ENCODE measurements at regions not wholly inside any gene's neighbourhood (a gene's known extent, or its start where the extent isn't known, plus 50 kb on each side); places are given as distances from the start of the nearest gene placed in this dataset.
A peak's percentile ranks its signal among the peaks of the same experiment; 100 is the strongest.

DNA sequence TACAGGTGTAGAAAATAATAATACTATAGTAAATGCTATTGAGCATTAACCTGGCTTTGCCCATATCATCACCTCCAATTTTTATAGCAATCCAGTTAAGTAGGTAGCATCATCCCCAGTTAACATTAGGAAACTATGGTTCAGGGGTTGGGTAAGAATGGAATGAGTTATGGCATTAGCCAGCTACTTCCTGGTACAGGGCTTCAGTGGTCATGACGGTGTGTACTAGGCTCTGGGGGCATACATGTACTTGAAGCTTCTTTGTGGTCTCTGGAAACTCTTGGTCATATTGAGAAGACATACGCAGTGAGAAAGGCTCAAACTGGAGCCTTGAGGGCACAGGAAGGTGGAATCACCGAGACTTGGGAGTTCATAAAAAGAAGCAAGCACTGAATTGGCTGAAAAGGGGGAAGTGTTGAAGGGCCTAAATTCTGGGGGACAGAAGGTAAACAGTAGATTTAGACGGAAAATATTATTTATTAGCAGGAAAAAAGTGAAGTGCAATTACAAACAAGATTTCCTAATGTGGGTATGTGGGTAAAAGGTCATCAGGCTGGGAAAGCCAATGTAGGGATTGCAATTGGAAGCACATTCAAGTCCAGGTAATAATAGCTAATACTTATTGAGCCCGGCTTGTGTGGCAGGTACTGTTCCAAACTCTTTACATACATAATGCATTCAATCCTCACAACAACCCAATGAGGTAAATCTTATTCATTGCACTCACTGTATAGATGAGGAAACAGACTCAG is 114.2 kb upstream of the ATP1A1 start:
- Histone ChIP-seq H3K27ac (replicated peaks in 1 of 4) (no peak overlapping the region), H3K9me3 (no peaks in the 10 kb centered on the region), H3K4me1 (no peaks in the 10 kb centered on the region), H3K36me3 (no peaks in the 10 kb centered on the region), H3K4me3 (no peak overlapping the region), H3K27me3 (peaks cover 0 to 4% (median 0%) of the 10 kb centered on the region in 4 donors)
- intact Hi-C loops (cut with DNase I), result no loop called here
- TF ChIP-seq CTCF (IDR thresholded peaks at IDR 0.05), result no peak
- TF ChIP-seq POLR2A (IDR thresholded peaks at IDR 0.05; ENCODE audit: low read depth), result no peak
- TF ChIP-seq EP300 (IDR thresholded peaks at IDR 0.05), result no peak
- no peak for TF ChIP-seq POLR2AphosphoS5 (IDR thresholded peaks at IDR 0.05)
- DNase-seq (ENCODE audit: extremely low spot score), result peak; percentile 62
- 81% methylated on average over 5 of the region's 5 CpGs for WGBS

- Histone ChIP-seq H3K9me3 (no peaks in the 10 kb centered on the region), H3K27ac (replicated peaks in 1 of 4) (no peak overlapping the region), H3K4me1 (no peaks in the 10 kb centered on the region), H3K27me3 (peaks cover 0 to 4% (median 0%) of the 10 kb centered on the region in 4 donors), H3K4me3 (no peak overlapping the region), H3K36me3 (no peaks in the 10 kb centered on the region)
- peak; percentile 39 for DNase-seq (ENCODE audit: extremely low spot score)
- TF ChIP-seq EP300 (IDR thresholded peaks at IDR 0.05), result no peak
- no peak for TF ChIP-seq CTCF (IDR thresholded peaks at IDR 0.05)
- no peak for TF ChIP-seq POLR2AphosphoS5 (IDR thresholded peaks at IDR 0.05)
- TF ChIP-seq POLR2A (IDR thresholded peaks at IDR 0.05; ENCODE audit: low read depth), result no peak
- 94% methylated on average over 2 of the region's 2 CpGs for WGBS
- intact Hi-C loops (cut with DNase I), result no loop called here
Observed at GRCh38 chr1:116259663-116260062, 113.4 kb upstream of the ATP1A1 start.

DNA sequence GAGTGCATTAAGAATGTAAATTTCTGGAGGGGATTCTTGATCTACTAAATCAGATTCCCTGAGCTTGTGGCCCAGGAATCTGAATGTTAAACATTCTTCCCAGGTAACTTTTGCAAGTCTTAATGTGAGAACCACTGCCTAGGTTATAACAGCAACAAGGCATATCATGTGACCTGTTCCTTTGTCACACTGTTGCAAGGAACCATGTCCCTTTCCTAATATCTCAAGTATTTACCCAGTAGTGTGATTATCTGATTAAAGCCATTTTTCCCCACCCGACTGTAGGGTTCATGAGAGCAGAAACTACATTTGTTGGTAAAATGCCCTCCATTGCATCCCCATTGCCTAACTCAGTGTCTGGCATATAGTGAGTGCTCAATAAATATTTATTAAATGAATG is 112.9 kb upstream of the ATP1A1 start:
- Histone ChIP-seq H3K4me1 (no peaks in the 10 kb centered on the region), H3K9me3 (no peaks in the 10 kb centered on the region), H3K27ac (replicated peaks in 1 of 4) (no peak overlapping the region), H3K27me3 (peaks cover 0 to 4% (median 0%) of the 10 kb centered on the region in 4 donors), H3K36me3 (no peaks in the 10 kb centered on the region), H3K4me3 (no peak overlapping the region)
- 83% methylated on average over 1 of the region's 1 CpG for WGBS
- peak; percentile 8 for DNase-seq (ENCODE audit: extremely low spot score)
- TF ChIP-seq POLR2AphosphoS5 (IDR thresholded peaks at IDR 0.05) (no peak), POLR2A (IDR thresholded peaks at IDR 0.05; ENCODE audit: low read depth) (no peak), CTCF (IDR thresholded peaks at IDR 0.05) (no peak), EP300 (IDR thresholded peaks at IDR 0.05) (no peak)
- intact Hi-C loops (cut with DNase I), result no loop called here

DNA sequence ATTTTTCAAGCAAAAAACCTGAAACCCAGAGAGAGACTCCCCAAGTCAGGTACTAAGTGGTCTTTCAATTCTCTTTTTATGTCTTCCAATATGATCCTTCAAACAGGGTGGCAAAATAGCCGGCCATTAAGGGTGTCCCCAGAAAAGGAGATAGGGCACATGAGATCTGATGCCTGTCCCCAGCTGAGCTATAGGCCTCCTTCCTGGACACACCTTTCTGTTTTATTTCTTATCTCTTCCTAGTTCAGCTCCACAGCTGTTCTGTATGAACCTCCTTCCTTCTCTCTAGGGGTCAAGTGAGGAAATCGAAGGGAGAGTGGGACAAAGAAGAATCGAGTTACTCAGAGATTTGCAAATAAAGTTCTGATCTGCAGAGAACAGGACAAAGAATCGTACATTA is 112.4 kb upstream of the ATP1A1 start:
- 81% methylated on average over 4 of the region's 4 CpGs for WGBS
- TF ChIP-seq CTCF (IDR thresholded peaks at IDR 0.05) (no peak), POLR2AphosphoS5 (IDR thresholded peaks at IDR 0.05) (no peak), EP300 (IDR thresholded peaks at IDR 0.05) (no peak), POLR2A (IDR thresholded peaks at IDR 0.05; ENCODE audit: low read depth) (no peak)
- intact Hi-C loops (cut with DNase I), result no loop called here

More for the DNA sequence above, 112.4 kb upstream of the ATP1A1 start:
- H3K4me1 ChIP-seq, result no peaks in the 10 kb centered on the region
- no peak overlapping the region for H3K4me3 ChIP-seq
- H3K27ac ChIP-seq (replicated peaks in 1 of 4), result no peak overlapping the region
- peak; percentile 78 for DNase-seq (ENCODE audit: extremely low spot score)
- H3K9me3 ChIP-seq, result no peaks in the 10 kb centered on the region
- peaks cover 0 to 4% (median 0%) of the 10 kb centered on the region in 4 donors for H3K27me3 ChIP-seq
- H3K36me3 ChIP-seq, result no peaks in the 10 kb centered on the region
